ENCODE measurements at regions not wholly inside any gene's neighbourhood (a gene's known extent, or its start where the extent isn't known, plus 50 kb on each side); places are given as distances from the start of the nearest gene placed in this dataset.

GRCh38 chr11:64504999-64505398, 50.7 kb upstream of the SLC22A11 start:
- H3K36me3 ChIP-seq (ENCODE audit: control insufficient read depth in 2 of 2, insufficient read depth in 2 of 2, low read length in 1 of 2): no peaks in the 10 kb centered on the region
- no peaks in the 10 kb centered on the region for H3K4me1 ChIP-seq (ENCODE audit: control insufficient read depth in 2 of 2, insufficient read depth in 2 of 2, low read length in 2 of 2)
- H3K27ac ChIP-seq (ENCODE audit: low read depth in 1 of 2, low read length in 1 of 2): no peak overlapping the region
- 98% methylated on average over 5 of the region's 5 CpGs for WGBS
- H3K9me3 ChIP-seq (ENCODE audit: control insufficient read depth in 2 of 2, insufficient read depth in 1 of 2, low read length in 1 of 2): peaks cover 0 to 8% of the 10 kb centered on the region in 2 donors
- no peak overlapping the region for H3K4me3 ChIP-seq (ENCODE audit: low read length in 2 of 2)
- no peaks in the 10 kb centered on the region for H3K27me3 ChIP-seq (ENCODE audit: control insufficient read depth in 2 of 2, insufficient read depth in 1 of 2, low read length in 1 of 2)
- DNase-seq (ENCODE audit: low read depth in 6 of 9, low spot score in 9 of 9): no peak
